Right renal cortex interstitium (tissue), 3 donors: ENCODE measurements at regions not wholly inside any gene's neighbourhood (a gene's known extent, or its start where the extent isn't known, plus 50 kb on each side); places are given as distances from the start of the nearest gene placed in this dataset.
"Not testable (repeated sequence)": the region's sequence is repeated elsewhere in the genome, so short reads cannot be mapped to it uniquely, and the experiment has no call there.

Experiments
- DNase-seq, 3 donors: peaks; one replicate each; pipeline ENCODE4 v3.0.0-alpha.2; 2013; ENCODE audit warnings: low read depth in 3 of 3, low spot score in 2 of 3

DNA sequence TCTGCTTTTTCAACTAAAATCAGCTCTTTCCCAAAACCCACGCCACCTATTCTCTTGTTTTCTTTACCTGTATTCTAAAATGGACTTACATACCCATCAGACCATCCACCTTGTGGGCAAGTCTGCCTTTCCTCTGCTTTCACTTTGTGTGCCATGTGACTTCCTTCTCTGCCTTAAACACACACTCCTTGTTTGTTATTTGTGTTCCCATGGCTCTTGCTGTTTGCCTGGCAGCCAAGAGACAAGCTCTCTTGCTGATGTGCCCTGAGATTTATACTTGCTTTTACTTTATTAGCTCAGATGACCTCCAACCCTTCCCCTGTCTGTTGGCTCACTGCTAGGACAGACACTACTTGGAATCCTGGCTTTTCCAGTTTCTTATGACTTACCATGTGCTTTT is 309.7 kb upstream of the LRRTM4 start:
- DNase-seq: no peak

DNA sequence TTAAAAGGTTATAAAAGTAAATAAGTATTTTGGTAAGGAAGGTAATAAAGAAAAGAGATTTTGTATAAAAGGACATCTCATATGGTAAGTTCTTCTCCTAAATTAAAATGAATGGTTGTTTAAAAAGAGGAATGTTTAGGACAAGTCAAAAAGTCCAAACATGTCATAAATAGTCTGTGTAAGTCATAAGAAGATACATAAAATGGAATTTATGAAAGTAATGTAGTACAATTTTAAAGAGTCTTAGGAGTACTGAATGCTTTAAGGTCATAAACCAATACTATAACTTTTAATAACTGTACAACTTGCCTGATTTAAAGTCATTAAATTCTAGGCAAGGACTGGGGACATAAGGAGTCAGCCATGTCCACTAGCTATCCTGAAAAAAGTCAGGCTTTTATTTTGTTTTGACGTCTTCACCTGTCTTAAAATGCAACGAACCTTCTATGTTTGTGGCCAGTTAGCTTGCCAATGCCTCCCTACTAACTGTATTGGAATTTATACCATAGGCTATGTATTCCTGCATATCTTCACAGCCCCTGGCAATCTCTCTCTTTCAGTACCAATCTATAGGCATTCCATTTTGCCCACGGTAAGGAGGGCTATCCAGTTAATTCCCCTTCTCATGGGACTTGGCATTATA is 312.3 kb upstream of the LRRTM4 start:
- no peak for DNase-seq

DNA sequence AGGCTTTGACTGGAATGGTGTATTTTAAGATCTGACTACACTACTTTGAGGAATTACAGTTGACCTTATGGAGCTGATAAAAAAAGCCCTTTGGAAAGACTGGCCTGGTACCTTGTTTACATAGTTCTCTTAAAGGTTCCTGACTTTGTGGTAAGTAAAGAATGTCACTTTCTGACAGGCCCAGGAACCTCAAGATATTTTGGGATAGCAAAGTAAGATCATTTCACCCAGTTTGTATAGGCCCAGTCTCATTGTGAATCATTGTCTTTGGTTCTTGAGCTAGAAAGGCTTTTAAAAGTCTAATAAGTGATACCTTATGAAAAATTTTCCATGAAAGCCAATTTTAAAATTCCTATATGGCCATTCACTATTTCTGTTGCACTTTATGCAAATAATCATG is 316.3 kb upstream of the LRRTM4 start:
- no peak for DNase-seq

DNA sequence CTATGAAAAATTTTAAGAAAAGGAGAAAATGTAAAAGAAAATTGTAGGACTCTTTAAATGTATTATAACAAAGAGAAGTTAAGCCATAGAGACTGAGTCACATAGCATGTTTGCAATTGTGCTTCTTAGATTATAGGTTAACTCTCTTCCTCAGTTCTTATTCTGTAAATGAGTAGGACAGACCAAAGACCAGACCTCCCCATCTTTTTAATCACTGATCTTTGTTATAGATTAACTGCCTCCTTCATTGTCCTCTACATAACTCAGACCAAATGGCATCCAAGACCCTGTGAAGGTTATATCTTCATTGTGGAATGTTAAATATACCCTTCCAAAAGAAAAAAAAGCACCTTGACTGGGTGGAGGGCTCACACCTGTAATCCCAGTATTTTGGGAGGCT is 316.9 kb upstream of the LRRTM4 start:
- no peak for DNase-seq

DNA sequence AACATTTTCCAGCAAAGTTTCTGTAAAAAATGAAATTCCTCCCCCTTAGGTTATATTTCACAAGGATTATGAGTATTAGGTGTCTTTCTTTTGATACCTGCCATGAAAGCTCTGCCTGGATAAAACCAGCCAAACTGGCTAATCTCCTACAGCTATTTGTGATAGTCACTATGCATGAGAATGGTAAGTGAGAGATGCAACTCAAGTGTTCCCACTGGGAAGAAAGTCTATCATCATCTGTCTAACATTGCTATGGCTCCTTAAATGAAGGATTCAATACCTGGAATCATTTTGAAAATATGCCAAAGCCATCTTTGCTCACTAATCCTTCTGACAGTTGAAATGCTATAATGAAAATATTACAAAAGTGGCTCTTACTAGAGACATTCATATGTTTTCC is 339.9 kb upstream of the LRRTM4 start:
- DNase-seq: no peak

DNA sequence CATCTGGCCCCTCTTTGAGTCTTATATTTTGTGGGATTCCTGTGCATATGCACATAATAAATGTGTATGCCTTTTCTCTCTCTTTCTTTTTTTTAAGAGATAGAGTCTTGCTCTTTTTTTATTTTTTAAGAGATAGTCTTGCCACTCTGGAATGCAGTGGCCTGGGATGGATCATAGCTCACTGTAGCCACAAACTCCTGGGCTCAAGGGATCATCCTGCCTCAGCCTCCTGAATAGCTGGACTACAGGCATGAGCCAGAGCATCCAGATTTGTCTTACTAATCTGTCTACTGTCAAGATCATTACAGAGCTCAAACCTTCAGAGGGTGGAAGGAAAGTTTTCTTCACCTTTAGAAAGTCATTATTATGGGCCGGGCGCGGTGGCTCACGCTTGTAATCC is 342.2 kb upstream of the LRRTM4 start:
- DNase-seq: no peak

DNA sequence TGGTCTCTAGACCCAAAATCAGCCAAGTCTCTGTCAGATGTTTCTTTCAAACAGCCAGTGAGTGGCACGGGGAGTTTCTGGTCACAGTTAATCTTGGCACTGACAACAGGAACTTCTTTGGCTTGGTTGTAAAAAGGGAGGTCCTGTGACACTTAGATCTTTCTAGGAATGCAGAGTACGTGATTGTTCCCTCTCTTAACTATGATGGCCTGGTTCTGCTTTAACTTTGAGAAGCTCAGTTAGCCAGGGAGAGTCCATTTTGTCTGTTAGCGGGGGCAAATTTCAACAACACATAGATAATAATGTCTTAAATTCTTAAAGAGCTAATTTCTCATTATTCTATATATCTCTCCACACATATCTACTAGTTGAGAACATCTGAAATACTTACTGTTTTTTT is 344.5 kb upstream of the LRRTM4 start:
- DNase-seq: no peak

DNA sequence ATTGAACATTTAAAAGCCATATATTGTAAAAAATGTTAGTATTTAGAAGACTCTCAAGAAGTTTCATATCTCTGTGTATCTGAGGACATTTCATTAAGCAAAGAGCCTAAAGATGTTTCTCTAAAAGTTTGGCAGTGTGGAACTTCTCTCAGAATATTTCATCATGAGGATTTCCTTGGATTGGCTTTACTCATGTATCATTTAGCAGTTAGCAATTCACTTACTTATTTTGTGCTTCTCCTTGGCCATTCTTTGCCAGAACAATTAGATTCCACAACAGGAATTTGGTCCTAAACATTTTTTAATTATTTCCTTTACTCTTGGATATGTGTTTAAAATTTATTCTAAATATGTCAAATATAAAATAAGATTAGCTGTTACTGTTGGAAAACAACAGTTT is 345.0 kb upstream of the LRRTM4 start:
- DNase-seq: no peak

DNA sequence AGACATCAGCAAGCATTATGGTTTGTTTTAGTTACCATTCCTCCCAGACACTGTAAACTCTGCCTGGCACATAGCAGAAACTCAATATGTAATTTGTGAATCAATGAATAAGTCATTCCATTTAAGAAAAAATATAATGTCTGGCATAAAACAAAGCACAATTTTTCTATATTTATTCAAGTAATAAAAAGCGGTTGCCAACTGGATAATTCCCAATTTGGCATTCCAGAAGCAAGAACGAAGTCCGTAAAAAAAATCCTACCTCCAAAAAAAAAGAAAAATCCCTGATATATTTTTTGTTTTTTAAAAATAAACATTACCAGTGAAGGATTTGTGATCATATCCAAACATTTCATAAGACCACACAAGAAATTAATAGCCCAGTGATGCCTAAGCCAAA is 351.3 kb upstream of the LRRTM4 start:
- DNase-seq: no peak

DNA sequence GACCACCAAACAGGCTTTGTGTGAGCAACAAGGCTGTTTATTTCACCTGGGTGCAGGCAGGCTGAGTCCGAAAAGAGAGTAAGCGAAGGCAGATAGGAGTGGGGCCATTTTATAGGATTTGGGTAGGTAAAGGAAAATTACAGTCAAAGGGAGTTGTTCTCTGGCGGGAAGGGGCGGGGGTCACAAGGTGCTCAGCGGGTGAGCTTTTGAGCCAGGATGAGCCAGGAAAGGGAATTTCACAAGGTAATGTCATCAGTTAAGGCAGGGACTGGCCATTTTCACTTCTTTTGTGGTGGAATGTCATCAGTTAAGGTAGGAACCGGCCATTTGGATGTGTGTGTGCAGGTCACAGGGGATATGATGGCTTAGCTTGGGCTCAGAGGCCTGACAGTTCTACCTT is 378.0 kb upstream of the LRRTM4 start:
- DNase-seq: not testable (repeated sequence)

DNA sequence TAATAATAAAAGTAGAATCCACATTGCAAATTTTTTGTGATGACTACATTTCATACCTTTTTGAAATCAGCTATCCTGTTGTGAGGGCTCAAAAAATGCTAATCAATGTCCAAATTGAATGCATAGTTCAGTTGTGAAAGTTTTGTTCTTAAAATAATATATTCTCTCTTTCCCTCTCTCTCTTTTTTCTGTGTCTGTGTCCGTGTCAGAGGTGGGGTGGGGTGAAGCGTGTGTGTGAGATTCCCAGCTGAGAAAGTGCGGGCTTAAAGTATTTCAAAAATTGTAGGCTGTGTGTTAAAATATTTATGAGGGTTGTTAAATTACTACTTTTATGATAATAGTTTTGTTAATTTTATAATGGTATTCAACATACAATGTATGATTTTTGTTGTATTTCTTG is 388.0 kb upstream of the LRRTM4 start:
- no peak for DNase-seq

DNA sequence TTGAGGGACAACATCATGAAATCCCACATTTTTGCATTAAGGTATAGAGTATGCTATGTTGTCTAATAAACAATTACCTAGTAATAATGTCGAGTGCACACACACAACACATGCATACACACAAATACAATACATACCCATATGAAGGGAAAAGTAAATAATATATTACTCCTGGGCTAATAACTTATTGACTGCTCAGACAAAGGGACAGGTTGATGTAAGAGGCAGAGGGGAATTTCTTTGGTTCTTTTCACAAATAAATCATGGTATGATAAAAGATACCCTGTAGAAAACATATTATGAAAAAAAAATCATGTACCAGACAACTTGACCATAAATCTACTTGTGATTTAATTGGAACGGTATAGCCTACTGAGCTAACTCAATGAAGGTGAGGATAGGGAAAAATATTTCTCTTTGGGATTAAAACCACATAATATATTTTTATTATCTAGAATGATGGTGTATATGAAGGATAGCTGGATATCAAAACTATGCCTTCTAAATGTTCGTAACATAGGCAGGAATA is 398.7 kb upstream of the LRRTM4 start:
- DNase-seq: no peak

DNA sequence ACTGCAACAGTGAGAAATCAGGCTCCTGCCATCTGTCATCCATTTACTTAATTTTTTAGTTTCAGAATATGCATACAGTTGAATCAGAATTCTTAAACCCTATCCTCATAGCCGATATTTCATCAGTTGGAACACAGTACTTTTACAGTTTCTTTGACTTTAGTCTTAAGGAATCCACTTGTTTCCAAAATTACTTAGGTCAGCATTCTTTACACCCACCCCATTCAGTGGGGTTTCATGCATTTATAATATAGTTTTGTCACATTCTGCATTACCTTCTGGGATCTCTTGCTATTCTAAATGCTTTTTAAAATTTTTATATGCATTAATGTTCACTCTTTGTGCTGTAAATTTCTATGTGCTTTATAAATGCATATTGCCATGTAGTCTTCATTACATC is 400.4 kb upstream of the LRRTM4 start:
- DNase-seq: no peak

DNA sequence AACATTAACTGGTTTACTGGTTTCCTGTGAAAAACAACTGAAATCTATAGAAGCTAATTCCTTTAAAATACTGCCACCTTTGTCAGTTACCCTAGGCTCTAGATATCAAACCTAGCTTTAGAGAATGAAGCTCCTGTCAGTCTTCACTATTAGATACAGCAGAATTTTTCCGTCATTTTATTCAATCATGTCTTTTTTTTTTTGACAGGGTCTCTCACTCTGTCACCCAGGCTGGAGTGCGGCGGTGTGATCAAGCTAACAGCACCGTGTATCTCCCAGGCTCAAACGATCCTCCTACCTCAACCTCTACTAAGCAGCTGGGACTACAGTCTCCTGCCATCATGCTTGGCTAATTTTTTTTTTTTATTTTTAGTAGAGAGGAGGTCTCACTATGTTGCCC is 415.2 kb upstream of the LRRTM4 start:
- DNase-seq: no peak

DNA sequence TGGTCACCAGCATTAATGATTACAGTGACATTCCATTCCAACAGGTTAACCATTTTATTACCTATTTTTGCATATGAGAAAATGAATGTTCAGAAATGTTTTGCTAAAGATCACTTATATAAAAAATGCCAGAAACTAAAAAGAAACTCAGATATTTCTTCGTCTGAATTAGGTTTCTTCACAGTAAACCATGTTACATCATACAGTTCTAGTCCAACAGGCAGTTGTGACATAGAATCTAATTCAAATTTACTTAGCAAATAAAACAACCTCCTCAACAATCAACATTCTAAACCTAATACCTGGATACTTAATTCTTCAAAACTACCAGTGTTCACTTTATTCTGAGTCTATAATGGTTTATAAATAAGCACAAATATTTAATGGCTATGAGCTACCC is 416.3 kb upstream of the LRRTM4 start:
- no peak for DNase-seq

DNA sequence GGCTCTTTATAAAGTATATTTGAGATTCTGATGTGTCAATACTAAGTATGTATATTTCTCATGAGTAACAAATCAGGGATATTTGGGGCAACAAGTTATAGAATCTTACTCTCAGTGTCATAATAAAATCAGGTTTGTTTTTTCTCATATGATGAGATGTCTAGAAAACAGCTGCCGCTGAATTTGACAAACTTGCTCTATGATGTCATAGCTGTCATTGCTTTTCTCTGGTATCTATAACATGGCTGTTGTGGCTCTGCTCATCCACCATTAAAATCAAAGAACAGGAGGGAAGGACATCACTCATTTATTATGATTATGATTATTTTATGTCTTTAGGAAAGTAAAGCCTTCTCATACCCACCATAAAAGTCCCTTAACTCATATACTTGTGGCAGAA is 417.2 kb upstream of the LRRTM4 start:
- no peak for DNase-seq

DNA sequence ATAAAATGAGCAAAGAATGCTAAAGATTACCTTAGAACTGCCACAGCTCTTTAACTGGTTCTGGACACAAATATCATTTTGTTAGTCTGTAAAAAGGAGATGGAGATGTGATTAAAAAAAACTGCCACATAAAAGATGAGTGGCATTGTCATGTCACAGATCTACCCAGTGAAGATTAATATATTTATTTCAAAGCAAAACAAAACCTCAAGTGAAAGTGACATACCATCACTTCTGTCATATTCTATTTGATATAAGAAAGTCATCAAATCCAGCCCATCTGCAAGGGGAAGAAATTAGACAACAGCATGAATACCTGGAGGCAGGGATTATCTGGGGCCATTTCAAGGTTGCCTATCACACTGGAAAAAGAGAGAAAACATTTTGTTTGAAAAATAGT is 417.6 kb upstream of the LRRTM4 start:
- DNase-seq: no peak

DNA sequence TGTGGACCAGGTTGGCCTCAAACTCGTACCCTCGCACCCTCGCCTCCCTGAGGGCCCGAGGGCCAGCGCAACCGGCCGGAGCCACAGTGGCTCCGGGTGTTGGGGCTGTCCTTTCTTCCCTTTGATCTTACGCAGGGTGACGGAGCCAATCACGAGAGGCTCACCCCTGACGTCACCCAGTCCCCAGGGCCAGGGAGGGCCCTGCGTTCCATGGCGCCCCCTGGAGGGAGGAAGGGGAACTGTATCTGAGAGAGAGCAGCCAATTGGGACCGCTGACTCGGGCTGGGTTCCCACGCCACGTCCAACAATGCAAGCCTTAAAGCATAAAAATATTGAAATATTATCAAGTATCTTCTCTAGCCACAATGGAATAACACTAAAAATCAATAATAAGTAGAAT is 432.8 kb upstream of the LRRTM4 start:
- no peak for DNase-seq

DNA sequence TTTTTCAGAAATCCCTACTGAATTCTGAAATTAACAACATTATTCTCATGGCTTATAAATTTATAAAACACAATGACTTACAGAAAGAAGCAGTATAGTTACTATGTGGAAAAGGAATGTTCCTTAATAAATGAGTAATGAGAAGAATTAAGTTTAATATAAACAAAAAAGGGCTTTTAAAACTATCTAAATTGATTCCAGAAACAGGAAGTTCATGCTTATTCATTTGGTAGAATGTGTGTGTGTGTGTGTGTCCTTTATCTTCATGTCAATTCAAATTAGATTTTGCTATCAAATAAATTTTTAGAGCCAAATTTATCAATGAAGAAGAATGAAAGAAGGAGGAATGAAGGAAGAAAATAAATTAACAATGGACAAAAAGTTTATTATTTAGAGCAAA is 440.8 kb upstream of the LRRTM4 start:
- DNase-seq: no peak

DNA sequence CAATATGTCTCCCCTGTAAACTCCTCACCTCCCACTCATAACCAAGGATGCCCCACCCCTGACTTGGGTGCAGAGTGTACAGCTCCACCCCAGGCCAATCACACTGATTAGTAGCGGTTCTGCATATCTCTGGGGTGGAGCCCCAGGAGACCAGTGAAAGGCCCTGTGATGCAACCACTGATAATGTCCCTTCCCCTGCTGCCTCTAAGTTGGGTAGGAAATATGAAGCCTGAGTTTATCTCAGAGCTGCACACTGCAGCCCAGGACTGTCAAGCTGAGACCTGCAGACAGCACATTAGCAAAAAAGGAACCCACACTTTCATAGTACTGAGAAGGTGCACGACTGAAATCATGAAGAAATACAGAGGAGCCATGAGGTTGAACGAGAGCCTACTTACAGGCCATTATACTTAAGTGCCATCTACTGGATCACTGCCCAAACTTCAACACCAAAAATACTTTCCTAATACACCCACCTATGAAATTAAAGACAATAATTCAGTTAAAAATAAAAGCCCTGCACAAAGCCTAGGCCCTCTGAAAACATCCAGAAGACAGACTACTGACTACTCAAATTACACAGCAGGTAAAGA is 455.4 kb upstream of the LRRTM4 start:
- no peak for DNase-seq

DNA sequence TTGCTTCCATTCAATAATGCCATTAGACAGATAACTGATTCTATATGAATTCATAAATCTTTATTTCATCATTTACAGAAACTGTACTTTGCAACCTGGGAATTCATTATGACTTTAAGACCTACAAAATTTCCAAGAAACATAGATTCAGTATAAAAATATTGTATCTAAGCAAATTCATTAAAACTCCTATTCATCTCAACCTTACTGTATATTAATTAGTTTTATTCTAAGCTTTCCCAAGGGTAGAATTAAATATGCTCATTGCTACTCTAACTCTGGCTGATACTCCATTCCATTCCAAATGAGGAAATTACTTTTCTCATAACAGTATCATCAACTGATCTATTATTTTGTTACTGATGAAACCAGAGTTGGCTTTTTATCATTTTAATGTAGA is 473.0 kb upstream of the LRRTM4 start:
- no peak for DNase-seq

DNA sequence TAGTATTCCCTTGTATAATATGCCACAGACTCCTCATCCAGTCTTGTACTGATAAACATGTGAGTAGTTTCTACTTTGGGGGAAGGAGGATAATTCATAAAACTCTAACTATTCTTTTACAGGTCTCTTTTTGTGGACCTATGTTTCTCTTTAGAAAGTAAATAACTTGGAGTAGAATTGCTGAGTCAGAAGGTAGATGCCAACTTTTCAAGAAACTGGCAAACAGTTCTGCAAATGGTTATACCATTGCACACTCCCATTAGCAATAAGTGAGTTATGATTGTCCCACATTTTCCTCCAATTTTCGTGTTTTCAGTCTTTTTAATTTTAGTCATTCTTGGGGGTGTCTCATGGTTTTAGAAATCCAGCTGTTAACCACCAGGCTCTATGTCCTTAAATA is 477.2 kb upstream of the LRRTM4 start:
- DNase-seq: no peak

DNA sequence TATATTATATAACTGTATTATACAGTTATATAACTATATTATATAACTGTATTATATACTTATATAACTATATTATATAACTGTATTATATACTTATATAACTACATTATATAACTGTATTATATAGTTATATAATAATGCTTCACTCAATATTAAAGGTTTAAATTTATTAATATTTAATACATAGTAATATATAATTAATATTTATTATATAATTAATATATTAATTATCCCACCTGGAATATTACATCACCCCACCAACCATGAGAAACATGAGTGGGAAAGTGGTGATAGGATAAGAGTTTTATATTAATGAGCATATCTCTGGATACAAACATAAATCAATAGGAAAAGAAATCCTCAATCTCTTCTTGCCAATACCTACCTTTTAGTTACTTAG is 487.1 kb upstream of the LRRTM4 start:
- DNase-seq: no peak
